OCI-LY7 (cell line): ENCODE measurements at regions not wholly inside any gene's neighbourhood (a gene's known extent, or its start where the extent isn't known, plus 50 kb on each side); places are given as distances from the start of the nearest gene placed in this dataset.

Experiments
- CTCF ChIP-seq: fragments of 200-600 bp; sonication (generic); conservative IDR thresholded peaks from 2 replicates; pipeline ENCODE4 v1.5.1; 2014; ENCODE audit warnings: mild to moderate bottlenecking, antibody characterized with exemption, low read length, moderate library complexity, mixed read lengths
- EZH2phosphoT487 ChIP-seq: fragments of 200-600 bp; sonication (generic); IDR thresholded peaks from 2 replicates; pipeline ENCODE4 v1.6.1; 2018; ENCODE audit warnings: low read depth, borderline replicate concordance, mild to moderate bottlenecking, mixed run types, antibody characterized with exemption, low read length, moderate library complexity, mixed read lengths

- TF ChIP-seq CTCF (no peak), EZH2phosphoT487 (no peak)
These were observed 231.2 kb upstream of the CPEB2 start for GRCh38 chr4:14771094-14771493.
